ENCODE measurements at regions not wholly inside any gene's neighbourhood (a gene's known extent, or its start where the extent isn't known, plus 50 kb on each side); places are given as distances from the start of the nearest gene placed in this dataset.

DNA sequence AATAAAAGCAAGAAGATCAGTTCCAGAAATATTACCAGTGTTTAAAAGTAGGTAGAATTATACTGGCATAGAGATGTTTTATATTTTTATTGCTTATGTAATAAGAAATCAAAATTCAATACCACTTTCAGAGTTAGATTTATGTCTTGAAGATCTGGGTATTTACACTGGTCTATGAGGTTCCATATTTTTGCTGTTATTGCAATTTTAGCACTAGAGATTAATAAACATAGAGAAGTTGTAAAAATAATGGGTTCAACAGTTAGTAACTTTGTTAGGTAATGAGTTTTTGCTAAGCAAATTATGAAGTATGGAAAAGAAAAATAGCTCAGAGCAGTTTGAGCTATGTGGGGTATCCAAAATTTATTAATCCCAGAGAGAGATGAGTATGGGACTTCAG, 188.1 kb downstream of the SYT10 start:
- Histone ChIP-seq H3K27ac (no peak overlapping the region), H3K36me3 (no peaks in the 10 kb centered on the region), H3K4me3 (no peak overlapping the region), H3K9me3 (no peaks in the 10 kb centered on the region), H3K4me1 (no peaks in the 10 kb centered on the region), H3K27me3 (no peaks in the 10 kb centered on the region)
- TF ChIP-seq CTCF (IDR thresholded peaks at IDR 0.05), result no peak
- no peak for TF ChIP-seq POLR2A (IDR thresholded peaks at IDR 0.05)
- DNase-seq, result no peak
- intact Hi-C loops (cut with DNase I), result no loop called here

GRCh38 chr12:33248364-33248763, 191.3 kb downstream of the SYT10 start:
- DNase-seq, result no peak
- Histone ChIP-seq H3K27ac (no peak overlapping the region), H3K4me1 (no peaks in the 10 kb centered on the region), H3K9me3 (no peaks in the 10 kb centered on the region), H3K4me3 (no peak overlapping the region), H3K36me3 (no peaks in the 10 kb centered on the region), H3K27me3 (no peaks in the 10 kb centered on the region)
- WGBS, 2 donors, result 62 to 71% methylated on average over 3 of the region's 3 CpGs
- intact Hi-C loops (cut with DNase I), result no loop called here
- no peak for TF ChIP-seq POLR2A (IDR thresholded peaks at IDR 0.05)
- TF ChIP-seq CTCF (IDR thresholded peaks at IDR 0.05), result no peak

- H3K4me3 ChIP-seq, result no peak overlapping the region
- 85 to 100% methylated on average over 1 of the region's 1 CpG for WGBS, 2 donors
- TF ChIP-seq CTCF (IDR thresholded peaks at IDR 0.05), result no peak
- TF ChIP-seq POLR2A (IDR thresholded peaks at IDR 0.05), result no peak
- DNase-seq, result no peak
- H3K9me3 ChIP-seq, result no peaks in the 10 kb centered on the region
- no peaks in the 10 kb centered on the region for H3K4me1 ChIP-seq
- H3K36me3 ChIP-seq, result no peaks in the 10 kb centered on the region
- H3K27ac ChIP-seq, result no peak overlapping the region
- intact Hi-C loops (cut with DNase I), result no loop called here
- no peaks in the 10 kb centered on the region for H3K27me3 ChIP-seq
Measured at GRCh38 chr12:33247625-33248024, 192.0 kb downstream of the SYT10 start.

DNA sequence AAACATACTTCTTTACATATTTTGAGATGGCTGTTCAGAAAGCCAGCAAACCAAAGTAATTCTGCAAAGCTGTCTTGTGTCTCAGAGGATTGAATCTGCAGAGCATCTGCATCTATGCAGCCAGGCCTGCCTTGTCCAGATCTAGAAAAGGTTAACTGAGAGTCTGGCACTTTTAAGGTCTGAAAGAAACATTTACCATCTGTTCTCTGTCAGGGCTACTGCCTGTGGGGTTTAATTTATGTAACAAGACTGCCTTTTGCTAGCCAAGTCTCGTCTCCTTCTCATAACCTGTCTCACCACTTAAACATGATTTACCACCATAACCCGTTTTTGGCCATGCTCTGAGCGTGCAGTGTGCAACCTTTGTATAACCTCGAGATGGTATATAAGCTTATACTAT, 194.2 kb downstream of the SYT10 start:
- Histone ChIP-seq H3K36me3 (no peaks in the 10 kb centered on the region), H3K27ac (no peak overlapping the region), H3K4me1 (no peaks in the 10 kb centered on the region), H3K4me3 (no peak overlapping the region), H3K27me3 (no peaks in the 10 kb centered on the region), H3K9me3 (no peaks in the 10 kb centered on the region)
- TF ChIP-seq POLR2A (IDR thresholded peaks at IDR 0.05) (no peak), CTCF (IDR thresholded peaks at IDR 0.05) (no peak)
- no peak for DNase-seq
- WGBS, 2 donors, result 29 to 47% methylated on average over 4 of the region's 4 CpGs
- intact Hi-C loops (cut with DNase I), result no loop called here

GRCh38 chr12:33226671-33227070, 212.9 kb downstream of the SYT10 start:
- Histone ChIP-seq H3K4me1 (peaks cover 0 to 11% (median 3%) of the 10 kb centered on the region in 3 donors), H3K36me3 (no peaks in the 10 kb centered on the region), H3K9me3 (no peaks in the 10 kb centered on the region), H3K27ac (no peak overlapping the region), H3K4me3 (no peak overlapping the region), H3K27me3 (no peaks in the 10 kb centered on the region)
- intact Hi-C loops (cut with DNase I), result no loop called here
- no peak for DNase-seq
- TF ChIP-seq CTCF (IDR thresholded peaks at IDR 0.05), result no peak
- no peak for TF ChIP-seq POLR2A (IDR thresholded peaks at IDR 0.05)

Measured in esophagus squamous epithelium (tissue), 5 donors.